Stimulated activated CD4-positive, alpha-beta T cell treated with anti-CD3 and anti-CD28 coated beads, Interleukin-1b, Interleukin-23, amount 100 ng/mL, for 48 hours (primary cell): ENCODE measurements at regions not wholly inside any gene's neighbourhood (a gene's known extent, or its start where the extent isn't known, plus 50 kb on each side); places are given as distances from the start of the nearest gene placed in this dataset.

Experiments
- DNase-seq: peaks from one replicate; pipeline ENCODE4 v3.0.0-alpha.2; 2020

- no peak for DNase-seq
Measured at GRCh38 chr17:14797021-14797420, 468.1 kb downstream of the PMP22 start.

DNA sequence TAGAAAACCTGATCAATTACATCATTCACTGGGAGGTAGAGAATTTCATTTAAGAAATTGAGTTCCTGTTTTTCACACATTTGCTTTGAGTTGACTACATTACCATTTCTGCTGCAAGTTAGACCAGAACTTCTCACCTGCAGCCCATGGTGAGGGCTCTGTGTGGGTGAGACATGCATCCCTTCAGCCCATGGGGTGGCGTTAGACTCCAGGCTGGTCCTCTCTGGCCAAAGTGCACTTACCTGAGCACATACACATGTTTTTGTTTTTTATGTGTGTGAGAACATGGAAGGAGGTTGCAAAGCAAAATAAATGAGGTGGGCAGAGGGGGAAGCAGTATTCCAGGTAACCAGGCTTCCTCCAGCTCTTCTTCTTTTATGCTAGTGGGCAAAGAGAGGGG, 470.2 kb downstream of the PMP22 start:
- no peak for DNase-seq

DNA sequence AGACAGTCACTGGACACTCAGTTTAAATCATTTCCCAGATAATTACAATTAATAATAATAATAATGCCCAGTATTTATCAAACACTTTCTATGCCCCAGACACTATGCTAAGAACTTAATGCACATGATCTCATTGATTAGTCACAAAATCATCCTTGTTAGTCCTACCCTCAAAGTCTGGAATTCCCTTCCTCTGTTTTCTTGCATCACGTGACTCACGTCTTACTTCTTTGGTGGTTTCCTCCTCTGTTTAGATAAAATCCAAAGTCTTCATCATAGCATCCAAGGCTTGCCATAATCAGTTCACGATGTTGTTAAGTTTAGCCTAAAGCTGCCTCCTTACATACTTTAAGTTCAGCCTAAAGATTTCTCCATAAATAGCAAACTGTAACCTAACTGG, 471.9 kb downstream of the PMP22 start:
- DNase-seq: no peak

GRCh38 chr17:14792746-14793145, 472.4 kb downstream of the PMP22 start:
- DNase-seq: no peak

GRCh38 chr17:14791221-14791620, 473.9 kb downstream of the PMP22 start:
- DNase-seq: no peak

DNA sequence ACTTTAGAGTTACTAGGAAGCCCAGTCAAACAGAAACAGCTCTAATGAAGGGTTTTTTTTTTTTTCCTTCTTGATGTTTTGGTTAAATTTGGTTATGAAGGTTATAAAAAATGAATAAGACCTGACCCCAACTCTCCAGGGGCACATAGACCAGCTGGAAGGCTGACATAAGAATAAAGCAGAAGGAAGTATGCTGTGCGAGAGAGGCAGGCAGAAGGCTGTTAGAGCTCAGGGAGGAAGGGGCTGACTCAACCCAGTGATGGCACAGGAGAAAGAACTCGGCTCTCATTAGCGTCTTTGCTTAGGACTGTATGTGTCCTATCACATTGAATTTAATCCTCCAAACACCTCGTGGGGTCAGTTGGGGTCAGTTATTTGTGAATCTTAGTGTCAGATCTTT, 474.6 kb downstream of the PMP22 start:
- DNase-seq: no peak

- no peak for DNase-seq
Measured at GRCh38 chr17:14784997-14785696, 480.0 kb downstream of the PMP22 start.

DNA sequence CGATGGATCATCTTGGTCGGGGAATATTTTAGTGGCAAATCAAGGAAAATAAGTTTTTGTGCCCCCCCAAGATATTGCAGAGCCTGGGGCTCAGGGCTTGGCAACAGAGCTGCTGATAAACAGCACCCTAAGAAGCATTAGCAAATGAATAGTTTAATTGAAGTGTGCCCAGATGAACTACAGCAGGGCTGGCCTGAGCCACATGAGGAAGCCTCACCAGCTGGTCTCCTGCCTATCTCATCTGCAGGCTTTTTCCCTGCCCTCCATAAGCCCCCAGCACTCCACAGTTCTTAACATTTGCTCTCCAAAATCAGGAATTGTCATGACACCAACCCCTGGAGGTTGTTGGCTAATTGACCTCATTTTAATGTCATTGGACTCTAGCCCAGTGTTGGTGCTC, 480.2 kb downstream of the HS3ST3B1 start:
- no peak for DNase-seq

DNA sequence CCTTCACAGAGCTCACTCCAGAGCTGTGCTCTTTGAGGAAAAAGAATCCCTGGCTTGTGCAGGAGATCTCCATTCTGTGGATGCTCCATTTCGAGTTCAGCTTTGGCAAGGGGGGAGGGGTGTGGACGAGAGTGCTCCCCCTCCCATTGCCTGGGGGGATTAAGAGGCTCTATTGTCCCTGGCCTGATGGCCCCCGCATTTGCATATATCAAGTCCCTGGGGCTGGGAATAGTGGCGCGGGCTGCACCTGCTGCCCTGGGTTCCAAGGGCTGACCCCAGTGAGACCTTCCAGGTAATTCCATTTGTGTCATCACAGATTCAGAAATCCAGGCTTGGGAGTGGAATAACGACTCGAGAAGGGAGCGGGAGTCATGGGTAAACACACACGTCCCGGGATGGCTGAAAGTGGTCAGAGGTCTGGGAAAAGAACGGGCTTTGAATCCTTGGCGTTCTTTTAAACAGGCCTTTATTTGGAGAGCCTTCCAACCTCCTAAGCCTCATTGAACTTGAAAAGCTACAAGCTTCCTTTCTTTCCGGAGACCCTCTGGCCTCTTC, 479.3 kb downstream of the HS3ST3B1 start:
- DNase-seq: no peak

DNA sequence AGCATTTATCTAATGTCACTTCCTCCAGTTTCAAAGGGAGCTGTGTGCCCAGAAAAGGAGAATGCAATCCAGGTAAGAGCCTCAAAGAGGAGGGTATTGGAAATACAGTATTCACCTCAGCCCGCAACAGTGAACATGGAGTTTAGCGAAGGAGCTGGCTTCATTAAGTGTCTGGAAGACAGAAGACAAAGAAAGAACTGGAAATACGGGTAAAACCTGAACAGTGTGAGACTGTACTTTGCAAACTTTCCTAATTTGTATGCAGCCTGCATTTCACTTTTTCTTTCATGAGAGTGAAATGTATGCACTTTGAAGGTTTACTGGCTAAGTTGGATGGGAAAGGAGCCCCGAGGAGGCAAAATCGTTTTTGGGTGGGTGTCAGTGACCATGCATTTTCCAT, 478.4 kb downstream of the HS3ST3B1 start:
- DNase-seq: no peak

- DNase-seq: no peak
Measured at GRCh38 chr17:14777291-14777690, 476.4 kb downstream of the HS3ST3B1 start.

GRCh38 chr17:14776791-14777190, 475.9 kb downstream of the HS3ST3B1 start:
- DNase-seq: no peak

DNA sequence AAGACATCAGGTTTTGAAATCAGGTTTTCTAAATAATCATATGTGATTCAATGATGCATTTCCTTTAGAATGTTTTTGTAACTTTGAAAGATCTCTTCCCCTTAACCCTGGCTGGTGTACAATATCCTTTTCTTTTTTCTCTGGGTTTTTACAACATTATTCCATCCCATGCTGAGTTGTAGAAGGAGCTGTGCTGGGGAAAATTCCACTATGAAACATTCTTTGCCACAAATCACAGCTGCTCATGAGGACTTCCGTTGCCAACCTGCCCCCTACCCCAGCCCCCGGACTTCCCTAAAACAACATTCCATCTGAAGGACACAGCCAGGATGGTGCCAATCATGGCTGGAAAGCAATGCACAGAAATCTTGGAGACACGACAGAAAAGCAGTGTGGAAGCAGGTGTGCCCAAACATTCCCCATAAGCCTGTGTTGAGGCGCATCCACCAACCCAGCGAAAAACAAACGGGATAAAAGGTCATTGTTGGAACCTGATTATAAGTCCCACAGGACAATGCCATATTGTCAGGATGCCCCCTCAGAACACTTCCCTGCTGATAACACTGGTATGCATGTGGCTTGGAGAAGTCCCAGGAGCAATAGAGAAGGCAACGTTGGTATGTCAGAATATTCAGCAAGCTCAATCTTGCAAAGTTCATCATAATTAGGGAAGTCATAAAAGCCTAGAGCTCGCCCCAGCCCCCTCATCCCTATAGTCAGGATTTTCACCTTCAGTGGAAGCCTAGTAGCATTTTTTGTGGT, 475.0 kb downstream of the HS3ST3B1 start:
- DNase-seq: no peak

DNA sequence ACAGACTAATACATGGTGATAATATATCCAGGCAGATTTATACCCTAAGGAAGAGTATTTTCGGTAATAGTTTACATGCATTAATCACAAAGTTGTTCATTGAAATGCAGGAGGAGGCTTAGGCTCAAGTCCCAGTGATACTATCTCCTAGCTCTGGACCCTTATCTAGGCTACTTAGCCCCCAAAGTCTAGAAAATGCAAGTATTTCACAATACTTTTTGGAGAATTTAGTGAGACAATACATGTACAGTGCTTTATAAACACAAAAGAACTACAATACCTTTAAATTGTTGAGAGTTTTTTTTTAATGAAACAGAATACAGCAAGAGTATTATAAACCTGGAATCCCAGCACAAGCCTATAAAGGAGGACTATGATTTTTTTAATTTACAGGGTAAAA, 473.9 kb downstream of the HS3ST3B1 start:
- DNase-seq: no peak

DNA sequence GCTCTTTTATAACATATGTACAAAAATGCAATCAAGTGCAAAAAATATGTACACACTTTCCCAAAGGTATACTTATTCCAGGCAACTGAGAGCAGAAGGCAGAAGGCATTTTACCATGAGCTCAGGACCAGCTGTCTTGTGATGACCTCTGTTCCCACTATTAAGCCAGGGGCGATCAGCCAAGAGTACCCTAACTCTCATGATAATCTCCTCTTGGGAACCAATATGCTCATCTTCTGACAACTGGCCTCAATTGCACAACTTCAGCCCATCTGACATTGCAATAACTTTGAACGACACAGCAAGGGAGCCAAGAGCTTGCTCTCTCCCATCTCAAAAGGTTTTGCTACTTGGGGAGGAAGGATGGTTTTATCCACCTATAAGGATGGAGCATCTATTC, 471.9 kb downstream of the HS3ST3B1 start:
- no peak for DNase-seq

- DNase-seq: no peak
Measured at GRCh38 chr17:14771543-14771942, 470.7 kb downstream of the HS3ST3B1 start.

DNA sequence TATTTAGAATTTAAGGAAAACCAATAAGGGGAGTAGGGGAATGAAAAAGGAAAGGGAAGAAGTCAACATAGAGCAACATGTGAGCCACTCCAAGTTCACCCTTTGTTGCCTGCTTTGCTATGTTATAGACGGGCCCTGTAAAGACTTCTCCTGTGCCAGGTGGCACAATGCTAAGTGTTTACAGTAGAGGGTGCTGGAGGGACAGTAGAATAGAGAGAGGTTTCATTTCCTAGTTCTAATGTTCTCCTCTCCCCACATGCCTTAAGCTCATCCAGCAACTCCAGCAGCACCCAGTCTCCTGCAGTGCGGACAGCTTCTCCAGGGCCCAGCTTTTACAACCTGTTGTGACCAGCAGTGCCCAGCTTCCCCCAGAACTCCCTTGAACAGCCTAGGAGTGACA, 468.0 kb downstream of the HS3ST3B1 start:
- no peak for DNase-seq

DNA sequence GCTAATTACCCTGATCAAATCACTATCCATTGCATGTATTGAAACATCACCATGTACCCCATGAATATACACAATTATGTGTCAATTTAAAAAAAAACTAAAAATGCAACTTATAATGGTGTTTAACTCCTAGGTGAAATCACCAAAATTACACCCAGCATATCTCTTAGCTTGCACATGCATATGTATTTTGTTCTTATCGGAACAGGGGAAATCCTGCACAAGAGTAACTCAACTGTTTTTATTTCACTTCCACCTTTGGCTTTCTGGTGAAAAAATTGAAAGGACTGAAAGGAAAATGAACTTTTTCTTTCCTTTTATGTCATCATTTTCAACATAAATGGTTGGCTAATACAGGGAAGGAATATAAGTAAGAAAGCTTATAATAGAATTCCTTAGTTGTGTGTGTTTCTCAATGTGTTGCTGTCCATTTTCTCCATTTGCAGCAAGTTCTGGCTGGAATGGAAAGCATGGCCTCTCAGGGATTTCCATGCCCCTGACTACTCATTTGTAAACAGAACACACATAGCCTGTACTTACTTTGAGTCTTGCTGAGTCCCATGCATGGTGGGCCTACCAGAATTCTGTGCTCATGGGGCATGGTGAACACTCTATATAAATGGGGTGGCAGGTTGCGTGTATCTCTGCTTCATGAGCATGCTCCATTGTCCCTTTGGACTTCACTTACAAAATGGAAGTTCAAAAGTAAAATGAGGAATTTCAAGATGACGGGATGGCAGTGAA, 462.0 kb downstream of the HS3ST3B1 start:
- no peak for DNase-seq

GRCh38 chr17:14760719-14761411, 460.0 kb downstream of the HS3ST3B1 start:
- DNase-seq: no peak

DNA sequence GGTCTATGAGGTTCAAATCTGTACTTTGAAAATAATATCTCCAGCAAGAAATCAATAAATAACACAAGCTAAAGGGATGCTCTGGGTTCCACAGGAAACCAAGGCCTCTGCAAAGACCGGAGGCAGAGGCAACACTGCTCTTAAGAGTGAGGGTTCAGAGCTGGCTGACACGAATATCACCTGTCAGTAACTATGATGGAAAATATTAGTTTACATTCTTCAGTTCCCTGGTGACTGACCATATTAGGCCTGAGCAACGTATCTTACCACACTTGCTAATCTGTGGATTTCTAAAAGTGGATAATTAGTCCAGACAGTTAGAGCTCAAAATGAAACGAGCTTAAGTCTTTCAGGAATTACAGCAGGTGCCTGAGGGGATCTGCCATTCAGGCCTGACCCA, 459.3 kb downstream of the HS3ST3B1 start:
- no peak for DNase-seq

DNA sequence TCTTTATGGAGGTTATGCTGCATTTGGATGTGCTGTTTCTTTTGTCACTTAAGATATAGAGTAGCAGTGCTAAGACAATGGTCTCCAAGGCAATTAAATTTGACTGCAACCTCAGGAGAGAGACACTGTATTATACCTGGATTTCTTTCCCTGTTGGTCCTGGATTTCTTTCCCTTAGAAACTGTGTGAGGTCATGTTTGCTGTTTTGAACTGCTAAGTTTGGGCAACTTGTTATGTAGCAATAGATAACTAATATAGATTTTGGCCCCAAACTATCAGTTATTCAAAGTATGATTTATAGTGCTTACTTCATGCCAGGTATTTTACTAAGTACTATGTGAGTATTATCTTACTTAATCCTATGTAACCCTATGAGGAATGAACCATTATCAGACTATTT, 458.4 kb downstream of the HS3ST3B1 start:
- DNase-seq: no peak

DNA sequence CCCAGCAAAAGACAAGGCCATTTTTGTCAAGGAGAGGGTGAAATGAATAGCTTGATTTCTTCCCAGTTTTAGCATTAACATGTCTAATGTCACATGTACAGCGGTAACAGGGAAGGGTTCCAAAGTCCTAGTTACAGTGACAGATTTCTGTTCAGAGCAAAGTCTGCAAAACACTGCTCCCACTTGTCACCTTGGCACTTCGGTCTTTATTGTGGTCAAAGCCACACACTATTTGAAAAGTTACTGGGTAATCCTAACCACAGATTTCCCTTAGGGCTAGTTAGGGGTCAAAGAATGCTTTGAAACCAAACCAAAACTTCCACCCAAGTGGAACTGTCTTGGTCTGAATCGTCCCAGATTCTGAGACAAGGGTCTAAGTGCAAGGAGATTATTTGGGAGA, 455.6 kb downstream of the HS3ST3B1 start:
- DNase-seq: no peak

GRCh38 chr17:14755002-14755401, 454.1 kb downstream of the HS3ST3B1 start:
- no peak for DNase-seq
